NCI-H748 (cell line): ENCODE measurements at regions not wholly inside any gene's neighbourhood (a gene's known extent, or its start where the extent isn't known, plus 50 kb on each side); places are given as distances from the start of the nearest gene placed in this dataset.
A peak's percentile ranks its signal among the peaks of the same experiment; 100 is the strongest.
"Not testable (repeated sequence)": the region's sequence is repeated elsewhere in the genome, so short reads cannot be mapped to it uniquely, and the experiment has no call there.

Source experiments
- DNase-seq: peaks from one replicate; lab custom pipeline; 2025; ENCODE audit not compliant: unreplicated experiment; lab: John Stamatoyannopoulos, UW

DNA sequence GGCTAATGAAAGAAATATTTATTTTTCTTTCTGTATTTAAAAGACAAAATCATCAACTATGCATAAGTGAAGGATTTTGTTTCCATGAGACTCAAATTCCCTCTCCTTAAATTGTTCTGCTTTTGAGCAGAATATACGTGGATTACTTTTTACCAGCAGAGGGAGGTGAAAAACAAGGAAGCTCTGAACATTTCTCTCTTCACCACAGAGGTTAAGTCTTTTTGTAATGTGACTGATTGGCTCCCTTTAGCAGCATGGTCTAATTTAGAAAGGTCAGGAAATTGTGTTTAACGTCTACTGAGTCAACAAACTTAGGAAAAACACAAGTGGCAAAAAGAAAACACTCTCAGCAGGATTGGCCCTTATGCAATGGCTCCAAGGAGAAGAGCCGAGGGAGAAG lies 55.1 kb upstream of the F9 start:
- no peak for DNase-seq

DNA sequence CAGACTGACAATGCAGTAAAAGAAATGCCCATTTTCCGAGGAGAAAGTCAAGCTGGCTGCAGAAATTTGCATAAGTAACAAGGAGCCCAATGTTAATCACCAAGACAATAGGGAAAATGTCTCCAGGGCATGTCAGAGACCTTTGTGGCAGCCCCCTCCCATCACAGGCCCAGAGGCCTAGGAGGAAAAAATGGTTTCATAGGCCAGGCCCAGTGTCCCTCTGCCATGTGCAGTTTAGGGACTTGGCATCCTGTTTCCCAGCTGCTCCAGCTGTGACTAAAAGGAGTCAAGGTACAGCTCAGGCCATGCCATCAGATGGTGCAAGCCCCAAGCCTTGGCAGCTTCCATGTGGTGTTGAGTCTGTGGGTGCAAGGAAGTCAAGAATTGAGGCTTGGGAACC lies 68.6 kb upstream of the F9 start:
- DNase-seq = not testable (repeated sequence)

DNA sequence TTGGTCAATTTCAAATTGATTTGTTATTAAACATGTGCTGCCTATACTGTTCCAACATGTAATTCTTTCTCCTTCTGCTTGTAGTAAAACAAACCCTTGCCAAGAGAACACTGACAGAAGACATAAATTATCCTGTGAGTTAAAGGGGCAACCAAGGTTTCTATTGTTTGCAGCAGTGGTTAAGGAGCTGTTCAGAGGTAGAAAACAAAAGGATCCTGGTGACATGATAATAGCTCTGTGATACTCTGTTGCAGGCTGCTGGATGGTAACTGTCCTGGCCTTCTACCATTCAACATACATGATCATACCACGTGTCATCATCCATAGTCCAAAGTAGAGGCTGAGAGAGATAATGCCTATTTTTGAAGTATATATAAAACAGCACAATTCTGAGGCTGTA lies 75.8 kb upstream of the F9 start:
- peak; percentile 0 for DNase-seq

DNA sequence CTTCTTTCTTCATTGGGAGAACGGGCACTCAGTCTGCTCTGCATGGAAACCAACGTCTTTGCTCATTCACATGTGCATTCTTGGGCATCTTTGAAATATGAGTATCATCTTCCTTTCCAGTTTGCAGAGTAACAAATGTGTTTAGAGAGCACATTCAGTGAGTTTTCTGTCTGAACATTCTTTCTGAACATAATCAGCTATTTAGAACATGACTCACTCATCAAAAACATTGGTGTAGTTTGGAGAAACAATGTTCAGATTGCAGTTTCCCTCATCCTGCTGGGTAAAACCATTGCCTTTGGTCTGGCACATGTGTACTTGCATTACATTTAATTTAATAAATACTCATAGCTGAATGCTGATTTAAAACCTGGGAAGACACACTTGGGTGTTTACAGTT lies 81.5 kb upstream of the F9 start:
- no peak for DNase-seq

DNA sequence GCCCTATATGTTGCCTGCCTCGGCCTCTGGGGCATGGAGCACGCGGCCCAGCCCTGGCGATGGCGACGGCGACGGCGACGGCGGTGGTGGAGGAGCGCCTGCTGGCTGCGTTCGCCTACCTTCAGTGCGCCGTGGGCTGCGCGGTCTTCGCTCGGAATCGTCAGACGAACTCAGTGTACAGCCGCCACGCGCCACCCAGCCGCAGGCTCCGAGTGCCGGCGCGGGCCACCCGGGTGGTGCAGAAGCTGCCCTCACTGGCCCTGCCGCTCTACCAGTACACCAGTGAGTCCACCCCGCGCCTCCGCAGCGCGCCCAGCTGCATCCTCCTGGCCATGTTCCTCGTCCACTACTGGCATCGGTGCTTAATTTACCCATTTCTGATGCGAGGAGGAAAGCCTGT lies 83.7 kb upstream of the F9 start:
- DNase-seq = no peak

DNA sequence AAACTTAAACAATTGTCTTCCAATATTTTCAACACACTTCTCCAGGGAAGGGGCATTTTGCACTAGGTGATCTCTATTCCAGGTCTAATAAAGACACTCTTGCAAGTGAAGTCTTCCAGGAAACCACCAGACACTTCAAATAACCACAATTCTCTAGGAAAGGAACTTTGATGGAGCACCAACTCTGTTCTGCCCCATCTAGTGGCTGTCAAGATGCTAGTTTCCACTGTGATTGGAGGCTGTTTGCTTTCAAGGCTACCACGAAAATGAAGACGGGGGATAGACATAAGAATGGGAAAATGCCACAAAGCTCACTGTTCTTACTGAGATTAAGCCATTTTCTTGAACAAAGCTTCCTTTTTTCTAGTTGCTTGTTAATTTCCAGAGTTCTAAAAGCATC lies 100.6 kb upstream of the F9 start:
- no peak for DNase-seq

DNA sequence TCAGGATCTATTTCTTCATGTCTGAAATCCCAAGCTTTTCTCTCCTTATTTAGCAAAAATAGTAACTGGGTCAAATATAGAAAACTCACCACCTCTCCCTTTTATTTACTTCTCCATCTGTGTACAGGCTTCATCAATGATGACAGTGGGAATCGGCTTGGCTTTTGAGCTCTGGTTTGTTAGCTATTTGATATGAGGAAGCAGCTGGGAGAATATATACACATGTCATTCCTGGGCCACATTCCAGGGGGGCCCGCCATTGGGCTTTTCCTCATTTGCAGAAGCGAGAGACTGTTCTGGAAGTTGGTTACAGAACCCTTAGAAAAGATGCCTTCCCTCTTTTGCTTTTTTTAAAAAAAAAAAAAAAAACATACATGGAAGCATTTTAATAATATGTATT lies 107.4 kb upstream of the F9 start:
- no peak for DNase-seq

DNA sequence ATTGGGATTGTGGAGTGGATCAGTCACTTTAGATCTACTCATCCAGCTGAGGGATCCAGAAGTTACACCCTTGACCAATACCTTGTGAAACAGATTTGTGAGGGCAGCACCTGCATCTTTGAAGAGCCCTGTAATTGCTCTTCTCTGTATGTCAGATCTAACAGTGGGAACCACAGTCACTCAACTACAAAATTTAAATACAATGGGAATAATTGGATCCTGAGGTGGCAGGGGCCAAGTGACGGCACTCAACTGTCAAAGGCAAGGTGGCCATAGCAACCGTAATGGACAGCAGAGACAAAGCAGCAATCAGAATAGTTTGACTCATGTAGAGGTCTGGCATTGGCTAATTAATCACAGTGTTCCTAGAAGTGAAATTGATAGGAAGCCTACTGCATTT lies 132.3 kb upstream of the F9 start:
- not testable (repeated sequence) for DNase-seq

DNA sequence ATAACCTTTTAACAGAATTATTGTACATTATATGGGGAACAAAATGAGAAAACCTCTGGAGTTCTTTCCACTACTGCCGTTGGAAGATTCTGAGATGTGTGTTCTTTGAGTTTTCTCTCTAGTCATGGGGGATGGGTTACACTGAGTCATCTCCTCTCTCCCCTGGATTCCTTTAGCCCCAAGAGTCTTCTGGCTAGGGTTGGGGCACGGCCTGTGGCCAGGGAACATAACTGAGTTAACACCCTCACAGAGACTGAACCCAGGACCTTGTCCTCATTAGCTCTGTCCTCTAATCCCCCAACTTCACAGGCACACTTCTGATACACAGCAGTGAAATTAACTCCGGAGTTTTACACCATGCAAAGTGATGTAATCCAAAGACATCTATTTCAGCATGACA lies 142.3 kb upstream of the F9 start:
- no peak for DNase-seq

DNA sequence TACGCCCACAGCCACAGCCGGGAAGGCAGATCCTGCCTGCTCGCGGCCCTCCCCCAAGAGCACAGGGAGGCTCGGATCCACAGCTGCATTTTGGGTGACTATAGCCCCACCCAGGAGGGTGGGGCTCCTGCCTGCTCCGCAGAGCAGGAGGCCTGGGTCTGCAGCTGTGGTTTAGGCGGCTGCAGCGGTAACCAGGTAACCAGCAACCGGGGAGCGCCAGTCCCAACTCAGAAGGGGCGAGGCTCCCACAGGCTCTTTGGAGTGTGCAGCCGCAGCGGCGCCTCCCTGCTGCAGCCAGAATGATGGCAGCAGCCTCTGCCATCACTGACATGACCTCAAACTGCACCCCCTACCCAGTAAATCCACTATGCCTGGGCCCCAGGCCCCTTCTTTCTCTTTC lies 148.0 kb upstream of the F9 start:
- peak; percentile 51 for DNase-seq

DNA sequence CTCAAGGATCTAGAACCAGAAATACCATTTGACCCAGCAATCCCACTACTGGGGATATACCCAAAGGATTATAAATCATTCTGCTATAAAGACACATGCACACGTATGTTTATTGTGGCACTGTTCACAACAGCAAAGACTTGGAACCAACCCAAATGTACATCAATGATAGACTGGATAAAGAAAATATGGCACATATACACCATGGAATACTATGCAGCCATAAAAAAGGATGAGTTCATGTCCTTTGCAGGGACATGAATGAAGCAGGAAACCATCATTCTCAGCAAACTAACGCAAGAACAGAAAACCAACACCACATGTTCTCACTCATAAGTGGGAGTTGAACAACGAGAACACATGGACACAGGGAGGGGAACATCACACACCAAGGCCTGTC lies 154.0 kb upstream of the F9 start:
- not testable (repeated sequence) for DNase-seq

DNA sequence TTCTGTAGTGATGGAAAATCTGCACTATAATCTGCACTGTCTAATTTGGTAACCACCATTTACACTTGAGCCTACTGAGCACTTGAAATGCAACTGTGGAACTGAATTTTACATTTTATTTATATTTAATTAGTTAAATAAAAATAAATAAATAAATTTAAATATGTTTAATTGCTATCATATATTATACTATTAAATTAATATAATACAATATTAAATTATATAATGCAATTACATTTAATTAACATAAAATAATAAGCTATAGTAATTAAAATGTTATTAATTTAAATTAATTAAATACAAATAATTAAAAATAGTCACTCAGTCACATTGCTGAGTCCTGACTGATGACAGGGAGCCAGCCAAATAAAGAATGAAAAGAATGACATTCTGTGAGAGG lies 170.2 kb upstream of the F9 start:
- DNase-seq = no peak

DNA sequence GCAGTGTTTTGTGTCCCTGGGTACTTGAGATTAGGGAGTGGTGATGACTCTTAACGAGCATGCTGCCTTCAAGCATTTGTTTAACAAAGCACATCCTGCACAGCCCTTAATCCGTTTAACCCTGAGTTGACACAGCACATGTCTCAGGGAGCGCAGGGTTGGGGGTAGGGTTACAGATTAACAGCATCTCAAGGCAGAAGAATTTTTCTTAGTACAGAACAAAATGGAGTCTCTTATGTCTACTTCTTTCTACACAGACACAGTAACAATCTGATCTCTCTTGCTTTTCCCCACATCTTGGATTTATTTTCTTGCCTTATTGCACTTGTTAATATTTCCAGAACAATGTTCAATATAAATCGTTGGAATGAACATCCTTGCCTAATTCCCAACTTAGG lies 187.9 kb upstream of the F9 start:
- DNase-seq = peak; percentile 40

DNA sequence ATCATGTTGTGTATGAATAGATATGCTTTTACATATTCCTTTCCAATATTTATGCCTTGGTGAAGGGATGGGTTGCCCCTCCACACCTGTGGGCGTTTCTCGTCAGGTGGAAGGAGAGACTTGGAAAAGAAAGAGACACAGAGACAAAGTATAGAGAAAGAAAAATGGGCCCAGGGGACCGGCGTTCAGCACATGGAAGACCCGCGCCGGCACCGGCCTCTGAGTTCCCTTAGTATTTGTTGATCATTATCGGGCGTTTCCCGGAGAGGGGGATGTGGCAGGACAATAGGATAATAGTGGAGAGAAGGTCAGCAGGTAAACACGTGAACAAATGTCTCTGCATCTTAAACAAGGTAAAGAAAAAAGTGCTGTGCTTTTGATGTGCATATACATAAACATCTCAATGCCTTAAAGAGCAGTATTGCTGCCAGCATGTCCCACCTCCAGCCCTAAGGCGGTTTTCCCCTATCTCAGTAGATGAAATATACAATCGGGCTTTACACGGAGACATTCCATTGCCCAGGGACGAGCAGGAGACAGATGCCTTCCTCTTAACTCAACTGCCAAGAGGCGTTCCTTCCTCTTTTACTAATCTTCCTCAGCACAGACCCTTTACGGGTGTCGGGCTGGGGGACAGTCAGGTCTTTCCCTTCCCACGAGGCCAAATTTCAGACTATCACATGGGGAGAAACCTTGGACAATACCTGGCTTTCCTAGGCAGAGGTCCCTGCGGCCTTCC lies 188.5 kb upstream of the F9 start:
- peak; percentile 7 for DNase-seq

DNA sequence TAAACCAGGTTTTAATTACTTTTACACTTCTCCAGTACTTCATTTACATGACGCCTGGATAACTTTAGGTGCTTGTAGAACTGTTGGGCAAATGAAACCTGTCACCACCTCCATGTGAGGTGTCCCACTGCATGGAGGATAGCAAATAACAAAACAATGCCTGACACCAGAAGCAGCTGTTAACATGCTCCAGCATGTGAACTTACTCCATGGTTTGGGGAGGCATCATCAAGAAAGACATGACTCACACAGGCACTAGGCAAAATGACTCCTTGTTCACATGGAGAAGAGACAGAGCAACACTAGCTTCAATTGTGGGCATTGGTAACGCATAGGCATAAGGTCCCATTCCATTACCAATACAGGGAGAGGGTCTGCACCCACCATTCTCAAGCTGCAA lies 198.1 kb upstream of the F9 start:
- no peak for DNase-seq

DNA sequence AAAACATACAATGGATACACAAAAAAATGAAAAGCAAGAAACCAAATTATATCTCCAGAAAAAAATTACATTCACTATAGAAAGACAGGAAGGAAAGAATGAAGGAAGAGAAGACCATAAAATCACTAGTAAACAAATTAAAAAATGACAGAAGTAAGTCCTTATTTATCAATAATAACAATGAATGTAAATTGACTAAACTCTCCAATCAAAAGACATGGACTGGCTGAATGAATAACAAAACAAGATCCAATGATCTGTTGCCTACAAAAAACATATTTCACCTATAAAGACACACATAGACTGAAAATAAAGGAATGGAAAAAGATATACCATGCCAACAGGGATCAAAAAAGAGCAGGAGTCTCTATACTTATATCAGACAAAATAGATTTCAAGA lies 203.2 kb upstream of the F9 start:
- DNase-seq = no peak

DNA sequence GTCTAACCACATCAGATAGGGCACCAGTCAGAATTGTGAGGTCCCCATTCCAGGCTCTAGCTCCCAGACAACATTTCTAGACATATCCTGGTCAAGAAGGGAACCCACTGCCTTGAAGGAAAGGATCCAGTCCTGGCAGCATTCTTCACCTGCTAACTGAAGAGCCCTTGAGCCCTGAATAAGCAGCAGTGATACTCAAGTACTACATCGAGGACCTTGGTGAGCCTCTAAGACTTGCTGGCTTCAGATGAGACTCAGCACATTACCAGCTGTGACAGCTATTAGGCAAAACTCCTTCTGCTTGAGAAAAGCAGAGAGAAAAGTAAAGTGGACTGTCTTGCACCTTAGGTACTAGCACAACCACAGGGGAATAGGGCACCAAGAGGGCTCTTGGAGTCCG lies 205.8 kb upstream of the F9 start:
- no peak for DNase-seq

DNA sequence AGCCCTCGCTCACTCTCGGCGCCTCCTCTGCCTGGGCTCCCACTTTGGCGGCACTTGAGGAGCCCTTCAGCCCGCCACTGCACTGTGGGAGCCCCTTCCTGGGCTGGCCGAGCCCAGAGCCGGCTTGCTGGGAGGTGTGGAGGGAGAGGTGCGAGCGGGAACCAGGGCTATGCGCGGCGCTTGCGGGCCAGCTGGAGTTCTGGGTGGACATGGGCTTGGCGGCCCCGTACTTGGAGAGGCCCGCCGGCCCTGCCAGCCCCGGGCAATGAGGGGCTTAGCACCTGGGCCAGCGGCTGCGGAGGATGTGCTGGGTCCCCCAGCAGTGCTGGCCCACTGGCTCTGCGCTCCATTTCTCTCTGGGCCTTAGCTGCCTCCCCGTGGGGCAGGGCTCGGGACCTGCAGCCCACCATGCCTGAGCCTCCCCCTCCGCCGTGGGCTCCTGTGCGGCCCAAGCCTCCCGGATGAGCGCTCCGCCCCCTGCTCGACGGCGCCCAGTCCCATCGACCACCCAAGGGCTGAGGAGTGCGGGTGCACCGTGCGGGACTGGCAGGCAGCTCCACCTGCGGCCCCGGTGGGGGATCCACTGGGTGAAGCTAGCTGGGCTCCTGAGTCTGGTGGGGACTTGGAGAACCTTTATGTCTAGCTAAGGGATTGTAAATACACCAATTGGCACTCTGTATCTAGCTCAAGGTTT lies 209.7 kb upstream of the F9 start:
- not testable (repeated sequence) for DNase-seq

DNA sequence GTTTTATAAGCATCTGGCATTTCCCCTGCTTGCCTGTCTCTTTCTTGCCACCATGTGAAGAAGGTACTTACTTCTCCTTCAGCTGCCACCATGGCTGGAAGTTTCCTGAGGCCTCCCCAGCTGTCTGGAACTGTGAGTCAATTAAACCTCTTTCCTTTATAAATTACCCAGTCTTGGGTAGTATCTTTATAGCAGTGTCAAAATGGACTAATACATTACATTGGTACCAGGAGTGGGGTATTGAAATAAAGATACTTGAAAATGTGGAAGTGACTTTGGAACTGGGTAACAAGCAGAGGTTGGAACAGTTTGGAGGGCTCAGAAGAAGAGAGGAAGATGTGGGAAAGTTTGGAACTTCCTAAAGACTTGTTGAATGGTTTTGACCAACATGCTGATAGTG lies 223.9 kb upstream of the F9 start:
- not testable (repeated sequence) for DNase-seq

DNA sequence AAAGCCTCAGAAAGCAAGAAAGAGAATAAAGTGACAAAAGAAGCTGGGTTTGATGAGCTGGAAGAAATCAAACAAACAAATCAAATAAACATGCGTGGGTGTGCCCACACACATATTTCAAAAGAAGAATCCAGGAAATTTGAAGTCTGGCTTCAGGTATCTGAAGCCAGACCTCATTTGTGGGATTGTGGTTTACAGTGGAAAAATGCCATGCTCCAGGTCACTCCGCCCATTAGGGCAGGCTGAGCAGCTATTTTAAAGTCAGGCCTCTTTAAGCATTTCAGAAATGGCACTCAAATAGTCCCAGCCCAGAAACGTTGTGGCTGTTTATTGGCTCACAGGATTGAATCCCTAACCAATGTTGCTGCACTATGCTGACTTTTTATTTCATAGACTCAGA lies 226.1 kb upstream of the F9 start:
- DNase-seq = no peak

DNA sequence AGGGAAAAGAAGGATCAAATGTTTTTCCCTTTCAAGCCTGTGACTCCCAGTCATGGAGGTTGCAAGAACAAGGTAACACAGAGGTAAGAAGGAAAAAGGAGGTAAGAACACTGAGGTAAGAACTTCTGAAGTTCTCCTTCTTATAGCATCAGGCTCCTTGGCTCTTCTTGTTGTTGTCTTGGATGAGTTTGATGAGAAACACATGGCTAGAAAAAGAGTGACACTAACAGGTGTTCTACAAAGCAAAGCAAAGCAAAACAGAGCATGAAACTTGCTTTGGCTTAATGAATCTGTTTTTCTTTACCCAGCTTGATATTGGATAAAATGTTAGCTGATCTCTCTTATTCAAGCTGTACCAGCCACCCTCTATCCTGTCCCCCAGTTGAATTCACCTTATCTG lies 231.2 kb upstream of the F9 start:
- DNase-seq = no peak

DNA sequence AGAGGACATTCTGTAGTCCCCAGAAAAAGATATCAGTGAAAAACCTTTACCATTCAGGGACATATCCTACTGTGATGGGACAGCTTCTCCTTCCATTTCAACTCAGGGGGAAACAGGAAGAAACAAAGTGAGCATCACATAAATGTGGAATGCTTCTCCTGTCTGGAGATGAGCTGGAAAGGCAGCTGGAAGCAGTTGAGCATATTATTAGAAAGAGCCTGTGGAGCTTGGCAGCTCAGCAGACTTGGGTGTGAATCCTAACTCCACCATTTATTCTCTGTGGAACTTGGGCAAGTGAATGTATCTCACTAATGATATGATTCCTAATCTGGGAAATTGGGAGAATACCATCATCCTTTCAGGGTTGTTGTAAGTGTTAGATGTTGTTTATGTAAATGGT lies 232.1 kb upstream of the F9 start:
- DNase-seq = no peak

DNA sequence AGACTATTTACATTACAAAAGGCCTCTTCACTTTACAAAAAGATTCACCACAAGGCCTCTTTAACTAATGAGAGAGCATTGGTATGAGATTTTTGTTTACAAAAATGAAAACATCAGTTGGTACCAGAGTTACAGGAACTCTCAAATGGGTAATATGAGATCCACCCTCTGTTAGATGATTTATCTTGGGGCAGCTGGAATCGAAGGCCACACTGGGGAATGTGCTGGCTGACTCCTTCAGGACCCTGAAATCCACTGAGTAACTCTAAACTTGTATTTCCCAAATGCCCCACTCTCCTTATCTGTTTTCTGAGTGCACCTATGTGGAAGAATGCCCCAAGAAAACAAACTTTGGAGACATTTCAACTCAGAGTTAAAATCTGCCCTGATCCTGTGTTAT lies 232.9 kb upstream of the F9 start:
- DNase-seq = no peak
